ENCODE measurements at regions not wholly inside any gene's neighbourhood (a gene's known extent, or its start where the extent isn't known, plus 50 kb on each side); places are given as distances from the start of the nearest gene placed in this dataset.

DNA sequence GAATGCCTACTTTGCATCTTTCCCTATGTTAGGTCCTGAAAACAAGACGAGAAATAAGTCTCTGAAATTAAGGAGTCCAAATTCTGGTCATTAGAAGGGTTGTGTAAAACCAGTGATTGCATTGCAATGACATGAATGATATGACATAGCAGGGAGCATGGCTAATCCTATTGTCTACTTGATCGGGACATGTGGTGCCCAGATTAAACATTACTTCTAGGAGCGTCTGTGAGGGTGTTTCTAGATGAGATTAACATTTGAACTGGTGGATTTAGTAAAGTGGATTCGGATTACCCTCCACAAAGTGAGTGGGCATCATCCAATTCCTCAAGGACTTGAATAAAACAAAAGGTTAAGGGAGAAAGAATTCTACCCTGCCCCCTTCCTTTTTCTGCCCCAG is 434.9 kb upstream of the KLF6 start:
- Mint-ChIP-seq H3K27me3 (ENCODE audit: low read depth) (no peaks in the 10 kb centered on the region), H3K4me1 (peaks cover 15% of the 10 kb centered on the region), H3K27ac (no peak overlapping the region), H3K9me3 (no peaks in the 10 kb centered on the region), H3K4me3 (no peak overlapping the region), H3K36me3 (no peaks in the 10 kb centered on the region)
- TF ChIP-seq, protein P1, sequence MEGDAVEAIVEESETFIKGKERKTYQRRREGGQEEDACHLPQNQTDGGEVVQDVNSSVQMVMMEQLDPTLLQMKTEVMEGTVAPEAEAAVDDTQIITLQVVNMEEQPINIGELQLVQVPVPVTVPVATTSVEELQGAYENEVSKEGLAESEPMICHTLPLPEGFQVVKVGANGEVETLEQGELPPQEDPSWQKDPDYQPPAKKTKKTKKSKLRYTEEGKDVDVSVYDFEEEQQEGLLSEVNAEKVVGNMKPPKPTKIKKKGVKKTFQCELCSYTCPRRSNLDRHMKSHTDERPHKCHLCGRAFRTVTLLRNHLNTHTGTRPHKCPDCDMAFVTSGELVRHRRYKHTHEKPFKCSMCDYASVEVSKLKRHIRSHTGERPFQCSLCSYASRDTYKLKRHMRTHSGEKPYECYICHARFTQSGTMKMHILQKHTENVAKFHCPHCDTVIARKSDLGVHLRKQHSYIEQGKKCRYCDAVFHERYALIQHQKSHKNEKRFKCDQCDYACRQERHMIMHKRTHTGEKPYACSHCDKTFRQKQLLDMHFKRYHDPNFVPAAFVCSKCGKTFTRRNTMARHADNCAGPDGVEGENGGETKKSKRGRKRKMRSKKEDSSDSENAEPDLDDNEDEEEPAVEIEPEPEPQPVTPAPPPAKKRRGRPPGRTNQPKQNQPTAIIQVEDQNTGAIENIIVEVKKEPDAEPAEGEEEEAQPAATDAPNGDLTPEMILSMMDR (IDR thresholded peaks at IDR 0.05; ENCODE audit: unreplicated experiment), result no peak
- DNase-seq (ENCODE audit: low spot score in 2 of 2, unreplicated experiment in 2 of 2), result no peak

DNA sequence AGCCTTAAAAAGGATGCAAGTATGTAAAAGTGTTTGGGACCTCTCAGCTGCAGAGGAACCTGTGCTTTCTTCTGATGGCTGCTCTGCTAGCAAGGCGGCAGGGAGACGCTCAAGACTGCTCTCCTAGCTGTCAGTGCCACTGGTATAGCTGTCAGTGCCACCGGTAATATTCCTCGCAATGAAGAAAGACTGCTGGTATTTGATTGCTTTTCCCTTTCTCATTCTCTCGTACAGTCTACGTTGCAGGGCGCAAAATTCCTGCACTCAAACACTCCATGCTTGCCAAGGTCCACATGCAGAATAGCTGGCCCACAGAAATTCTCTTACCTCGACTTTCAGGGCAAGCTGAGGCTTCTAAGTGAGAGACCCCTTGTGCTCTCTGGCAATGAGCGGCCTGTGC is 432.6 kb upstream of the KLF6 start:
- H3K4me1 Mint-ChIP-seq, result peaks cover 15% of the 10 kb centered on the region
- no peak for DNase-seq (ENCODE audit: low spot score in 2 of 2, unreplicated experiment in 2 of 2)
- TF ChIP-seq, protein P1 (IDR thresholded peaks at IDR 0.05; ENCODE audit: unreplicated experiment), result no peak
- H3K27ac Mint-ChIP-seq, result no peak overlapping the region
- no peaks in the 10 kb centered on the region for H3K36me3 Mint-ChIP-seq
- no peaks in the 10 kb centered on the region for H3K9me3 Mint-ChIP-seq
- H3K27me3 Mint-ChIP-seq (ENCODE audit: low read depth), result no peaks in the 10 kb centered on the region
- H3K4me3 Mint-ChIP-seq, result no peak overlapping the region

DNA sequence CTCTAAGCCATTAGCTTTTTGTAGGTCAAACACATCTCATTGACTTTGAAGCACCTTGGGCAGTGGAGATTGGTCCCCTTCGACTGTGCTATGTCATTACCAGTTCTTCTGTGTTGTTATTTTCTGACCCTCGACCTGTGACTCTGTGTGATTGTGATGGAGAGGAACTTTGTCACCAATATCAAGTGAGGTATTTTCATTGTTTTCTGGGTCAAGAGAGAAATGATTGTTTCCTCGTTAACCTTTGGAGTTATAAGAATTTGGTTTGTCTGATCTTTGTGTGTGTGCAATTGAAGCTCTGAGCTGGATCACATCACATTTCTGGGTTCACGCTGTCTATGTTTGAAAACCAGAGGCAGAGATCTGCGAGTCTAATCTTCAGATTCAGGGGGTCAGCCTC is 432.2 kb upstream of the KLF6 start:
- Mint-ChIP-seq H3K4me1 (peaks cover 19% of the 10 kb centered on the region), H3K27me3 (ENCODE audit: low read depth) (no peaks in the 10 kb centered on the region), H3K27ac (no peak overlapping the region), H3K36me3 (no peaks in the 10 kb centered on the region), H3K9me3 (no peaks in the 10 kb centered on the region), H3K4me3 (no peak overlapping the region)
- DNase-seq (ENCODE audit: low spot score in 2 of 2, unreplicated experiment in 2 of 2), result no peak
- TF ChIP-seq, protein P1 (IDR thresholded peaks at IDR 0.05; ENCODE audit: unreplicated experiment), result no peak

DNA sequence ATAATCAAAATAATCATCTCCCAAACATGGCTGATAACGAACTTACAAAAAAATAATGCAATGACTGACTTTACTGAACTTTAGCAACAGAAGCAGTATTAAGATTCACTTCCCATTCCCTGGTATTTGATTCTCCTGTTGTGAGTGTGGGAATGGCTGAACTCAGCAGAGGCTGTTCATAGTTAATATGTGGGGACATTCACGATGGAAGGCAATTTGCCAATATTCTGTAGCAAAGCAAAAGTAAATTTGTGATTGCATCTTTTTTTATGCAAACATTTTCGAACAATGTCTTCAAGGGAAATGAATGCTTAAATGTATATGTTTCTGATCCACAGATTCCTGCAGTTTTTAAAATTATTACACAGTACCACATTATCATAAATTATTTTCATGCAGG is 431.7 kb upstream of the KLF6 start:
- H3K4me3 Mint-ChIP-seq, result no peak overlapping the region
- H3K27ac Mint-ChIP-seq, result no peak overlapping the region
- DNase-seq (ENCODE audit: low spot score in 2 of 2, unreplicated experiment in 2 of 2), result no peak
- peaks cover 21% of the 10 kb centered on the region for H3K4me1 Mint-ChIP-seq
- no peaks in the 10 kb centered on the region for H3K27me3 Mint-ChIP-seq (ENCODE audit: low read depth)
- no peaks in the 10 kb centered on the region for H3K9me3 Mint-ChIP-seq
- no peaks in the 10 kb centered on the region for H3K36me3 Mint-ChIP-seq
- TF ChIP-seq, protein P1 (IDR thresholded peaks at IDR 0.05; ENCODE audit: unreplicated experiment), result no peak

DNA sequence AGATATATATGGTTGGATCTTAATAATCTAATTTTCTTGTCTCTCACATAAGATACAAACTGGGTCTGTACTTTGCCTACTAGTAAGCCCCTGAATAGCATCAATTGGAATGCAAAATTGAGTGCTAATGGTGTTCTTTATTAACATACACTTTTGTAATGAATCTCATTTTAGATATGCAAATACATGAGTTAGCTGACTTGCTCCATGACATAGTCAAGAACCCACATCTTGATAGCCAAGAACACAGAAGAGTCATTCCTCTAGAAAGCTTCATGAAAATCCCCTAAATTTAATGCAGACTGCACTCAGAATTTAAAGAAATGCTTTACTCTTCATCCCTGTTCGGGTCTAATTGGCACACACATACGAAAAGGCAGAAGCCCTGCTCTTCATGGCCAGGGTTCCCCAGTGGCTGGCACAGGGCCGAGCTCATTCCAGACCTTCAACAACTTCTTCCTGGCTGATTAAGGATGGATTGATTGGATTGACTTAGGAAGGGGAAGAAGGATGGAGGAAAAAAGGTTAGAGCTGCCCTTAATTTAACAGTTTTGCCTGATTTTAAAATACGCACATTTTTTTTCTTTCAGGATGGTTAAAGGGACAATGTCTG is 431.1 kb upstream of the KLF6 start:
- no peaks in the 10 kb centered on the region for H3K9me3 Mint-ChIP-seq
- peaks cover 21% of the 10 kb centered on the region for H3K4me1 Mint-ChIP-seq
- no peak for DNase-seq (ENCODE audit: low spot score in 2 of 2, unreplicated experiment in 2 of 2)
- no peak overlapping the region for H3K4me3 Mint-ChIP-seq
- no peaks in the 10 kb centered on the region for H3K36me3 Mint-ChIP-seq
- TF ChIP-seq, protein P1 (IDR thresholded peaks at IDR 0.05; ENCODE audit: unreplicated experiment), result no peak
- H3K27me3 Mint-ChIP-seq (ENCODE audit: low read depth), result no peaks in the 10 kb centered on the region
- H3K27ac Mint-ChIP-seq, result no peak overlapping the region

DNA sequence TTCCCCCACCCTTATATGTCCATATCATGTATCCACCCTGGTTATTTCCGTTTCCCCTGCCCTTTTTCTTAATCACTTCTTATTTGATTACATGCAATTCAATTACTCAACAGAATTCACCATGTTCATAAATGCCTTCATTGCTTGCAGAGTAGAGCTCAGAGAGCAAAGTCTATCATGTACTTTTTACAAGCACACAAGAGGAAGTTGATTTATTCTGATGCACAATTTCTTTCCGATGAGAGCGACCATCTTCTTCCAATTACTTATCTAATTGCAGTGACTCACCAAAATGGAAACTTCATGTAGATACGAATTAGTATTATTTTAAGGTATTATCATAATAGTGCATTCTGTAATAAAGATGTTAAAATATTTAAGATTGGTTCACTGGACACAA is 430.5 kb upstream of the KLF6 start:
- Mint-ChIP-seq H3K4me1 (peaks cover 21% of the 10 kb centered on the region), H3K4me3 (no peak overlapping the region), H3K27me3 (ENCODE audit: low read depth) (no peaks in the 10 kb centered on the region), H3K9me3 (no peaks in the 10 kb centered on the region), H3K36me3 (no peaks in the 10 kb centered on the region), H3K27ac (no peak overlapping the region)
- TF ChIP-seq, protein P1 (IDR thresholded peaks at IDR 0.05; ENCODE audit: unreplicated experiment), result no peak
- no peak for DNase-seq (ENCODE audit: low spot score in 2 of 2, unreplicated experiment in 2 of 2)
